ENCODE measurements at regions not wholly inside any gene's neighbourhood (a gene's known extent, or its start where the extent isn't known, plus 50 kb on each side); places are given as distances from the start of the nearest gene placed in this dataset.

- Mint-ChIP-seq H3K4me1 (peaks cover 11% of the 10 kb centered on the region), H3K36me3 (ENCODE audit: low read depth) (no peaks in the 10 kb centered on the region), H3K4me3 (no peak overlapping the region), H3K27me3 (ENCODE audit: low read depth) (peaks cover 49% of the 10 kb centered on the region), H3K27ac (no peak overlapping the region), H3K9me3 (no peaks in the 10 kb centered on the region)
- TF ChIP-seq CTCF (IDR thresholded peaks at IDR 0.05; ENCODE audit: unreplicated experiment in 3 of 3): no peak
Measured at GRCh38 chr1:25062621-25063255, 132.7 kb upstream of the RUNX3 start.

- no peak overlapping the region for H3K27ac Mint-ChIP-seq
Measured at GRCh38 chr1:25061261-25061995, 131.4 kb upstream of the RUNX3 start.

GRCh38 chr1:25057188-25057587 is 127.1 kb upstream of the RUNX3 start:
- Mint-ChIP-seq H3K27ac (no peak overlapping the region), H3K4me1 (peaks cover 5% of the 10 kb centered on the region), H3K36me3 (ENCODE audit: low read depth) (no peaks in the 10 kb centered on the region), H3K9me3 (no peaks in the 10 kb centered on the region), H3K27me3 (ENCODE audit: low read depth) (peaks cover 57% of the 10 kb centered on the region), H3K4me3 (no peak overlapping the region)
- no peak for TF ChIP-seq CTCF (IDR thresholded peaks at IDR 0.05; ENCODE audit: unreplicated experiment in 3 of 3)

More at GRCh38 chr1:25061261-25061995, 131.4 kb upstream of the RUNX3 start:
- Mint-ChIP-seq H3K4me3 (no peak overlapping the region), H3K27me3 (ENCODE audit: low read depth) (peaks cover 52% of the 10 kb centered on the region), H3K9me3 (no peaks in the 10 kb centered on the region), H3K36me3 (ENCODE audit: low read depth) (no peaks in the 10 kb centered on the region), H3K4me1 (peaks cover 9% of the 10 kb centered on the region)
- TF ChIP-seq CTCF (IDR thresholded peaks at IDR 0.05; ENCODE audit: unreplicated experiment in 3 of 3): no peak

GRCh38 chr1:25056536-25056935 is 126.5 kb upstream of the RUNX3 start:
- no peak for TF ChIP-seq CTCF (IDR thresholded peaks at IDR 0.05; ENCODE audit: unreplicated experiment in 3 of 3)
- H3K4me1 Mint-ChIP-seq: peaks cover 5% of the 10 kb centered on the region
- H3K27ac Mint-ChIP-seq: no peak overlapping the region
- H3K9me3 Mint-ChIP-seq: no peaks in the 10 kb centered on the region
- no peaks in the 10 kb centered on the region for H3K36me3 Mint-ChIP-seq (ENCODE audit: low read depth)
- H3K4me3 Mint-ChIP-seq: no peak overlapping the region
- peaks cover 55% of the 10 kb centered on the region for H3K27me3 Mint-ChIP-seq (ENCODE audit: low read depth)

GRCh38 chr1:25055961-25056360 is 125.9 kb upstream of the RUNX3 start:
- Mint-ChIP-seq H3K4me3 (no peak overlapping the region), H3K4me1 (peaks cover 5% of the 10 kb centered on the region), H3K27me3 (ENCODE audit: low read depth) (peaks cover 49% of the 10 kb centered on the region), H3K27ac (no peak overlapping the region), H3K36me3 (ENCODE audit: low read depth) (no peaks in the 10 kb centered on the region), H3K9me3 (no peaks in the 10 kb centered on the region)
- TF ChIP-seq CTCF (IDR thresholded peaks at IDR 0.05; ENCODE audit: unreplicated experiment in 3 of 3): no peak

All from nephron (organoid).